8988T (cell line): ENCODE measurements at regions not wholly inside any gene's neighbourhood (a gene's known extent, or its start where the extent isn't known, plus 50 kb on each side); places are given as distances from the start of the nearest gene placed in this dataset.
"Not testable (repeated sequence)": the region's sequence is repeated elsewhere in the genome, so short reads cannot be mapped to it uniquely, and the experiment has no call there.

Experiments
- DNase-seq: peaks from one replicate; pipeline ENCODE4 v3.0.0; 2011

DNA sequence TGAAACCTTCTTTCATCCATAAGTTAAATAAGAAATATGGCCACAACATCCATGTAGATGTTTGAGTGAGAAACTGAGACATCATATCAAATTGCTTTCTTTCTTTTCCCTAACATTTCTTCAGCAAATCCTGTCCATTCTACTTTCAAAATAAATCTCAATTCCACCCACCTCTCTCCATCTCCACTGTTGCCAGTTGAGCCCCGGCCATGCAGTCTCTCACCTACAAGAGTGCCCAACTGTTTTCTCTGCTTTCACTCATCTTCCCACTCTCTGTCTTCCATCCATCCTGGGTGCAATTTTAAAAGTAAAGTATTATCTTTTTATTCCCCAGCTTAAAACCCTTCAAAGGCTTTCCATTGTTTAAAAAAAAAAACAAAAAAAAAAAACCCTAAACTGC is 260.4 kb downstream of the DEPDC1B start:
- no peak for DNase-seq

DNA sequence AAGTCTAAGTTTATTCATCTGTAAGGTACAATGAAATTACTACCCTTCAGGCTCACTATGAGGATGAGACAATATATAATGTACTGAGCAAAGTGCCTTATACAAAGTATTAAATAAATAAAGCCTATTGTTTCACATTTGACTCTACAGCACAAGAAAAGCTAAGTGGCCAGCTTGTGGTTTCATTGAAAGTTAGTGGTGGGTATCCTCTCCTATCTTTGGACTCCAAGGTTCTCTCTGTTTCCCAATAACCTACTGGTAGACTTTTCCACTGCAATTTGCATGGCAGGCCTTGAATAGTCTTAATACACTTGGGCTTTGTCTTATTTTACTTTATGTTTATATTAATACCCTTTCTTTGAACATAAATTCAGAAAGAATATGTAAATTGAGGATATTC is 262.7 kb downstream of the DEPDC1B start:
- no peak for DNase-seq

DNA sequence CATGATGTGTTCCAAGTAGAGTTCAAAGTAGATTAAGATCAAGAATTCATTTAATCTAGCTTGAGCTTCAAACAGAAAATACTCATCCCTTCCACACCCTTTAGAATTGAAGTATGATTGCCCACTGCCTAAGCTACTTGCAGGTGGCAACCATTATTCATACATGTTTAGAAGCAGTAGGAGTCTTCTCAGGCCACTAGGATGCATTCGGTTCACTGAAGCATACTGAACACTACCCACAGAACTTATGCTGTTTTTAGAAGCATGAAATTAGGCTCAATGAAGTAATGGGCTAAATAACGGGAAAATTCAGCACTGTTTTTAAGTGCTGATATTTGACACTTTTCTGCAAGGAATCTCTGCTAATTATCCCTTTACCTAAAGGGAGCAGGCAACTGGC is 263.4 kb downstream of the DEPDC1B start:
- no peak for DNase-seq

DNA sequence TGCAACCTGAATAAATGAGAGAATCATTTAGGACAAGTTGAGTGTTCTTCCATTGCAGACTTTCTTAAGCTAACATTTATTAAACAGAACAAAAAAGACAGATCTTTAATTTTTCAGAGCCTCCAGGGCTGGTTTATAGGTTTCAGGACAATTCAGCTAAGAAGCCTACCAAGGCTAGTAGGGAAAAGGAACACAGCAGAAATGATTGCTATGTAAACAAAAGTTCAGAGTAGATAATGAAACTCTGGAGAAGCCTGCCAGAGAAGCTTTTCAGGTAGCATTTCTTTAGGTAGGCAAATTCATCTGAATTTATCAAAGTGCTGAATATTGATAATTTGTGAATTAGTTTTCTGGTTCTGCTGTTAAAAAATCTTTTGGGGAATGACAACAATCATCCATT is 264.2 kb downstream of the DEPDC1B start:
- DNase-seq = no peak

DNA sequence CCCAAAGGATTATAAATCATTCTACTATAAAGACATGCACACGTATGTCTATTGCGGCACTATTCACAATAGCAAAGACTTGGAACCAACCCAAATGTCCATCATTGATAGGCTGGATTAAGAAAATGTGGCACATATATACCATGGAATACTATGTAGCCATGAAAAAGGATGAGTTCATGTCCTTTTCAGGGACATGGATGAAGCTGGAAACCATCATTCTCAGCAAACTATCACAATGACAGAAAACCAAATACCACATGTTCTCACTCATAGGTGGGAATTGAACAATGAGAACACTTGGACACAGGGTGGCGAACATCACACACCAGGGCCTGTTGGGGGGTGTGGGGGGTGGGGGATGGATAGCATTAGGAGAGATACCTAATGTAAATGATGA is 273.8 kb downstream of the DEPDC1B start:
- DNase-seq = not testable (repeated sequence)

DNA sequence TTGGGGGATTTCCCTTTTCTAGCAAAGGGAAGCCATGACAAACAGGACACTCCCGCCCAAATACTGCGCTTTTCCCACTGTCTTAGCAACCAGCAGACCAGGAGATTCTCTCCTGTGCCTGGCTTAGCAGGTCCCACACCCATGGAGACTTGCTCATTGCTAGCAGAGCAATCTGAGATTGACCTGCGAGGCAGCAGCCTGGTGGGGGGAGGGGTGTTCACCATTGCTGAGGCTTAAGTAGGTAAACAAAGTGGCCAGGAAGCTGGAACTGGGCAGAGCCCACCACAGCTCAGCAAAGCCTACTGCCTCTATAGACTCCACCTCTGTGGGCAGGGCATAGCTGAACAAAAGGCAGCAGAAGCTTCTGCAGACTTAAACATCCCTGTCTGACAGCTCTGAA is 279.2 kb downstream of the DEPDC1B start:
- DNase-seq = not testable (repeated sequence)

DNA sequence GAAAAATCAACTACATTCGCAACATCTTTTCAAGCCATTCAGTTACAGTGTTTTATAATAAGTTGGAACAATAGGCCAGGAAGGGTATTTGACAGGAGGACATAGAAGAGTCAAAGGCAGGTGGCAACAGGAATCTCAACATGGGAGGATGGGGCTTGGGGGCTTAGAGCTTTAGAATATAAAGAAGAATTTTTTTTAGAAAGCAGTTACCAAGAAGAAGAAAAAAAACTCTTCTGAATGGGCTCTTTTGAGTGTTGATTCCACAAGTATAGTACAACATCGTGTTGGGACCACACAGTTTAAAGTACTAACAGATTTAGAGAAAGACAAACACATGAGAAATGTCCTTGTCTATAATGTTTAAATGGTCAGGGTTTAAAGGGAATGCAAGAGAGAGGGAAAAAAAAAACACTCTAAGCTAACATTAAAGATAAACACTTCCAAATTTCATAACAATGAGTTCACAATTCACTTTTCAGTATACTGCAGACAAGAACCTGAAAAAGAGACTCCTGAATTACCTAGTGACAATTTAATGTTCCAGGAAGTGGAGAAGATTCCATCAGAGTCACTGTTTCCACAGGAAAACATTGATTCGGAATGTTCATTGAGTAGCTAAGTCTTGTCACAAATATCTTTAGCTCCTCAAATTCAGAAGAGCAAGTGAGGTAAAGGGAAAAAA is 282.3 kb downstream of the DEPDC1B start:
- DNase-seq = no peak

DNA sequence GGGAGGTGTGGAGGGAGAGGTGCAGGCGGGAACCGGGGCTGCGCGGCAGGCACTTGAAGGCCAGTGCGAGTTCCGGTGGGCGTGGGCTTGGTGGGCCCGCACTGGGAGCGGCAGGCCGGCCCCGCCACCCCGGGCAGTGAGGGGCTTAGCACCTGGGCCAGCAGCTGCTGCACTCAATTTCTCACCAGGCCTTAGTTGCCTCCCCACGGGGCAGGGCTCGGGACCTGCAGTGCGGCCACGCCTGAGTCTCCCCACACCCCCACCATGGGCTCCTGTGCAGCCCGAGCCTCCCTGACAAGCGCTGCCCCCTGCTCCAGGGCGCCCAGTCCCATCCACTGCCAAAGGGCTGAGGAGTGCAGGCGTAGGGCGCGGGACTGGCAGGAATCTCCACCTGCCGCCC is 284.5 kb downstream of the DEPDC1B start:
- no peak for DNase-seq

DNA sequence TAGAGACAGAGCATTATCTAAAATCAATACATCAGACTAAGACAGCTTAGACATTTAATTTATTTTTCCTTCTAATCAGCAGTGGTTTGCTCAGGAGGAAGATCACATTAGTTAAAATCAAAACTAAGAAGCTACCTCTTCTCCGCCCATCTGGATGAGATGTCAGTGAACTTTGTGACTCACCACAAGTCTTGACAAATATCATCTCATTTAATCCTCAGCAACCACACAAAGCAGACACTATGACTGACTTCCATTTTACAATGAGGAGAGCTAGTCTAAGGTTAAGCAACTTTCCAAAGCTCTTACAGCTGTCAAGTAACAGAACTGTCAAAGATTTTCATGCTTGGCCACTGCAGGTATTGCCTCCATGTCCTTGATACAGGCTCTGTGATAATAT is 289.5 kb downstream of the DEPDC1B start:
- DNase-seq = no peak

DNA sequence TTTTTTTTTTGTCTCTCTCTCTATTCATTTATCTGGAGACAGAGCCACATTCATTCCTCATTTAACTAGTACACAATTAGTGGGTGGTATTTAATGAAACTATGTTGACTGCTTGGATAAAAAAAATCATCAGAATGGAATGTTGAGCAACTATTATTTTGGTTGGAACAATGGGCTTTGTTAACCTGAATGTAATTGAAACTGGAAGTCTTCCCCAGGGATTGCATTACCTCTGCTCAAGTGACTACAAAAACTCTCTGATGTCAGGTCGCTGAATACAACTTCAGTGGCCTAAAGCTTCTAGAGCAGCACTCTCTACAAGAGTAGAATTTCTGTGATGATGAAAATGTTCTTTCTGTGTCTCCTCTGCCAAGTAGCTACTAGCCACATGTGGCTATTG is 295.8 kb downstream of the DEPDC1B start:
- DNase-seq = no peak

DNA sequence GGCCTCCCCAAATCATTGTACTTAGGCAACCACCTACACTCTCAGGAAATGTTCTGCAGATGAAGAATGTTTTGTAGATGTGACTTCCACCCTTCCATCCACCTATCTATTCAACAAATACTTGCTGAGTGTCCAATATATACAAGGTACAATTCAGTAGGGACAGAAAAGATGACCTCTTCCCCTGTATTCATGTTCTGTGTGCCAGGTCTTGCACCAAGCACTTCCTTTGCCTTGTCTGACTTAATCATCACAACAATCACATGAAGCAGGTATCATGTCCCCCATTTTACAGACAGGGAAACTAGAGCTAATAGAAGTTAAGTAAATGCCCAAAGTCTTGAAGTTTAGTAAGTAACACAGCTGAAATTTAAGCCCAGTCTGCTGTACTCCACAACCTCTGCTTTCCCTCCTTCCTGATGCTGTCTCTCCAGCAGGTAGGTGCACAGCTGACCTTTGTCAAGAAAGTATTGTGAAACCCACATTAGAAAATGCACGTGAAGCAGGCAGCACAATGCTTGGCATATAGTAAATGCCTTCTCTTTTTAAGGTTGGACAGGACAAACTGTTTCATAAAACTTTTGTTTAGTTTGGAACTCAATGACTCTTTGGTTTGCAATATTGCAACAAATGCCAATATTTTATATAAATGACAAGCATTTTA is 296.5 kb downstream of the DEPDC1B start:
- DNase-seq = no peak

DNA sequence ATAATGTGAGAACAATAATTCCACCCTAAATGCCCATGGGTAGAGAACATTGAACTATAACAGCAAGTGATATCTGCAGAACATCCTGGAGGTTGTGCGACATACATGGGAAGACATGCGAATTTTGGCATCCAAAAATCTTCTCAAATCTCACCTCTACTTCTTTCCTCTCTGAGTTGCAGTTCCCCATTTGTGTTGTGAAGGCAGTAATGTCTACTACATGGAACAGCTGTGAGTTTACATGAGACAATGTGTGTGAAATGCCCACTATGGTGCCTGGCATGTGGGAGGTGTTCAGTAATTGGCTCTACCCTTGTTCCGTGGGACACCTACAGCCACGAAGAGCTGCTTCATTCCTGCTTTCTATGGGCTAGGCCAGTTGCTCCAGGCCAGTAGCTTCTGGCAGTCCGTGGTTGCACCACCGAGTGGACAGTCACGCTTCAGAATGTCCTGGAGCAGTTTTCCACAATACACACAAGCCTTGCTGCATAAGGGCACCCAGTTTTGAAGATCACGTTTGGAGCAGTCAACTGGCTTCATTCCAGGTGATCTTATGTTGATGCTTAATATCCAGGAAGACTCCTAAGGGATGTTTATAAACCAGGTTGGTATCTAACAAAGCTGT is 297.7 kb downstream of the DEPDC1B start:
- DNase-seq = no peak

DNA sequence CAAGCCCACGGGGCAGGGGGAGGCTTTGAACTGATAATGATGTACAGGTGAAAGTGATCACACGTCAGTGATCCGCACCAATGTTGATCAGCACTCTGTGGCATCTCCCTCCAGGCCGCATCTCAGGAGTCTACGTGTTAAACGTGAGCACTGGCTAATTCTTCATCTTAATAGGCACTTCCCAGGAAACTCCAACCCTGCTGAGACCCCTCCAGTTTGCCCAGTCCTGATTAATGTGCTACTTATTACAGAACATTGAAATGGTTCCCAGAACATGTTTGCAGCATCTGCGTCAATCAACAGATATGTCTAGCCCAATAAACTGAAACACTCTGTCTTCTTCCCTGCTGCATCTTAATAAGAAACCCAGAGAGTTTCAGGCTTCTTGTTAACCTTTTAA is 298.4 kb downstream of the DEPDC1B start:
- no peak for DNase-seq

DNA sequence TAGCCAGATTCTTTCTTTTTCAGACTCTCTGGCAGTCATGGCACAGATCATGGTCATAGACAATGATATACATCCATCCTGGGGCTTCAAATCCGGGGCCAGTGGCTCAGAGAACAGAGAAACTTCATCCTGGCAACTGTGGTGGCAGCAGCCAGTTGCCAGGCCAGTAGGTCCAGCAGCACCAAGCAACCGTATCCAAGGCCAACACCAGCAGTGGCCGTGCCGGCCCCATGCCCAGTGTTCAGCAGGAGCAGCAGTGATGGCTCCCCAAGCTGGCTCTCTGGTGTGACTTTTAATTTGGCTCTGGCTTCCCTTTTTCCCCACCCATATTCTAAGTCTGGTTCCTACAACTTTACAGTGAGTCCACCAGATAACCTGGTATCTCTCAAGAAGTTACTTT is 300.5 kb downstream of the DEPDC1B start:
- no peak for DNase-seq

DNA sequence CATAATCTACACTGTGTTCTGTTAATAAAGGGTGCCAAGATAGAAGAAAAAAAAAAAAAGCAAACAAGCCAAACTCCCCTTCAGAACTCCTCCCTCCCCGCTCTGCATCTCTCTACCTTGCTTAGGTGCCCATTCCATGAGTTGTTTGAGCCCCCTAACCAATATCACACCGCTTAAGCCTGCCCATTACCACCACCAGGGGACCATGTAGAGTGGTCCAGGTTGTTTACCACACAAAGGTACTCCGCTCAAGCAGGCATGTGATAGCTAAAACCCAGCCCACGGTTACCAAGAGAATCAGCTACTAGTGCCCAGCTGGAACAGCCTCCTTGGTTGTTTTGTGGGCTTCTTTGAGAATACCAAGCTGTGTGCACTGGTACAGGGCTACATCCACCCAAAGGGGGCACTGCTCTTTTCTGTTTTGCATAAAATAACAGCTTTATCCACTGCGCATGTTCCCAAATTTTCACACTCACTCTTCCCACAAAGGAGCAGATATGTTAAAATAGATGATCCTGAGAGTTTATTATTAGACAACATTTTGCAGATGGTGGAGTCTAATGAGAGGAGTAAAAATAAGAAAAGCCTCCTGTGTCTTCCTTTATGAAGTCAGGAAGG is 304.1 kb downstream of the DEPDC1B start:
- DNase-seq = no peak

DNA sequence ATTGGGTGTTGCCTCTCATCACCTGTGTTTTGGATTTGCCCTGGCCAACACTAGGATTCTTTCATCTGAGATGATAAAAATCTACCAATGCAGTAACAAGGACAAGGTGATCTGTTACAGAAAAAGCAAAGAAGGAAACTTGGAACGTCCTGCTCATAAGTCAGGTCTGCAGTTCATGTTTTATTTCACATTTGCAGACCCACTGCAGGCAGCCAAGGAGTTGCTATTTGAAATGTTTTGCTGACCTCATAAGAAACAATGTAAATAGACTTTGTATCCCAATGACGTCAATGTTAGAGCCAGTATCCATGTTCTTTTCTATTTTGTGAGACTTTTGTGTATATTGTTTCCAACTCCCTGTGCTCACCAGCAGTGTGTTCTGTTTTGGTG is 312.9 kb downstream of the DEPDC1B start:
- DNase-seq = no peak

DNA sequence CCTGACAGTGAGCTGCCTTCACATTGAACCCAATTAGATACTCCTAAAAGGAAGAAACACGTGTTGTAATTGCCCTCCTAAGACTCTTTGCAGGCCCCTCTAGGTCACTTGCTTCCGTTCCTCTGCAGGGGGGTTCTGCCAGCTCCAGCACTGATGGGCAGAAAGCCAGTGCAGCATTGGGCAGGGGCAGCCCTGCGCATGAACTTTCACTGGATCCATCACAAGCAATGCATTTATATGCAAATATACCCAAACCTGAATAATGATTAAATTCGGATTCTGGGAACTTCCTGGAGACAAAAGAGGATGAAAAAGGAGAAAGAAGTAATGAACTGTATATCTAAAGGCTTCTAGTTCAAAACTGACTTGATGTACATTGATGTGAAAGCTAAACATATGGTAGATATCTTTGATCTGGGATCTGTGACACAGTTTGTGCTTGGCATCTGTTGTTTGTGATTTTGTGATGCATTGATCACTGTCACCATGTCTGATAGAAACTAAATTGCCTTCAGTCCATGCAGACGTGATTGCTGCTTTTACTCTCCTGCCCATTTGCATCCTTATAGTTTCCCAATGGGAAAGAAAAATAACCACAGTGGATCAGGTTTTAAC is 313.4 kb downstream of the DEPDC1B start:
- DNase-seq = no peak

DNA sequence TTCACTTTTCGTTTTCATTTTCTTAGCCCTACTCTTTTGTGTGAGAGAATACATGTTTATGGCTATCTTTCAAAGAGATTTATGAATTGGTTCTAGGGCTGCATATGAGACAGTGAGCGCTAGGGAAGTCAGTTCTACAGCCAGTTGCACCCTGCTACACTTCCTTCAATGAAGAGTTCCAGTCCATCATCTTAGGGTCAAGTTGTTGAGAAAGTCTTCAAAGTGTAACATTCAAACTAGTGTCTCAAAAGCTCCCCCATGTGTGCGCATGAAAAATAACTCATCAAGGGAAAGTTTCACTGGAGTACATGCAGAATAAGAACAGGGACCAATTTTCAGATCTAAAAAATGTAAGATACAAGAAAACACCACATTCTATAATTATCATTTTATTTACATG is 317.2 kb downstream of the DEPDC1B start:
- peak; percentile 13 for DNase-seq

DNA sequence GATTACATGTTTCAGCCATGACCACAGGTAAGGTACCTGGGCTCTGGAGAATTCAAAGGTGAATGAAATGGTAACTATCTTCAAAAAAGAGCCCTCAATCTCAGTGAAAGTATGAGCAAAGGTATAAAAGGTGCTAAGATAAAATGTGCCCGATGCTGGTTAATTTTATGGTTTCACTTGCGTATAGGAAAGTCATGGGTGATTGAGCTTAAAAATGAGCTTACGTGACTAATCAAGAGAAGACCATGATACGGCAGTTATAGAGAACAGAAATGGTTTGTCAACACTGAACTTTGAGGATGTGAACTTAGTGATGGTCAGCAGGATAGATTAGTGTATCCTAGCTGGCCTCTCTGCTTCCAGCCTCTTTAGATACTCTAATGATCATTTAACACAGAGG is 320.1 kb downstream of the DEPDC1B start:
- DNase-seq = no peak

DNA sequence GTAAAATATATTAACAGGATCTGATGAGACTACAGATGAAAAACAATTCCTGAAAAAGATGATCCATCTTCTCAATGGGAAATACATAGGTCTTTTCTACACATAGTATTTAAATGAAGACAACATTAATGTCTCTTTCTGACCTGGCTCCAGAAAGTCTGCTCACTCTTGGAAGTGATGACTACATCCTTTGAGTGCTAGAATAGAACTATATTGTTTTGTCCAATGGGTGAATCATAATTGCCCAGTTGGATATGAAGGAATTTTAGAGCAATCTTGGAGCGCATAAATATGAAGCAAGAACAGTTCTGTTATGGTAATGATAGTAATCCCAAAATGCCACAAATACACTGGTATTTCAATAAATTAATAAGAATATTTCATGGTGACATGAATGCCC is 322.1 kb downstream of the DEPDC1B start:
- no peak for DNase-seq

DNA sequence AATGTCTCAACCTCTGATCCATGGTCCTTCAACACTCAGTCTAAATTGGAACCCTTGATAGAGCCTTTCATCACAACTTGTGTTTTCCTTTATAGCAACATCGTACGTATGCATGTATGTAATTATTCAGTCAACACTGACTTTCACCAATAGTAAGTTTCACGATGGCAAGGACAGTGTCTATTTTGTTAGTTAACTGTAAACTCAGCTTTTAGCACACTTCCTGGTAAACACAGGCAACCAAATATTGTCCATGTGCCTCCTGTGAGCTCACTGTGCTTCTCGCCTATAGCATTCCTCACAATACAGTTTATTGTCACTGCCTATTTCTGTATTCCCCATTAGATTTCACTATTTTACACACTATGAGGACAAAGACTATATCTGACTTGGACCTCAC is 323.1 kb downstream of the DEPDC1B start:
- DNase-seq = no peak

DNA sequence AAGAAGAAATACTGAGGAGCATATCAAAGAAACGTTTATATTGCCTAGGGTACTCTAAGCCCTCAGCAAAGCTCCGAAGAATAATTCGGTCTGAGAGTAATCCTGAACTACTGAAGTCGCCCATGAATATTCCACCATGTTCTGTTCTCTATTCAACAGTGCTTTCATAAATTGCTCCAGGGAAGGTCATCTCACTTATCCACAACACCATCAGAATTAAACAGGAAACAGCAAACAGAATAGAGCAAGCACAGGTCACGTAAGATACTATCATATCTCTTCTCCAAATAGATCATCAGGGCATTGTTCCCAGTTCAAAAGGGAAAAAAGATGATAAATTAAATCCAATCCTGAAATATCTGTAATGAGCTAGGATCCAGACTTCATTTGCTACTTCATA is 325.6 kb downstream of the DEPDC1B start:
- DNase-seq = no peak

DNA sequence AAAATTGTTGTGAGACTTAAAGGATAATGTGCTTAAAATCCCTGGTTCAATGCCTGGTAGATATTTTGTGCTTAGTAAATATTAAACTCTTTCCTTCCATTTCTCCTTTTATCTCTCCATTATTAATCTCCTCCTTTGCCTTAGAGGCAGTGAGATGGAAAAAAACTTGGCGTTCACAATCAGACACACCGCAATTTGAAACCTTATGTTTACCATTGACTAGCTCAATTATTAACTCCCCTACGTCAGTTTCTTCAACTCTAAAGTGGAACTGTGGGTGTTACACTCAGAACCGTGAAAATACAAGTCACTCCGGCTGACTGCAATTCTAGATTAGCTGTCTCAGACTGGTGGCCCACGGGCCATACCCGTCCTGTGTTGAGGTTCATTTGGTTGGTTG is 327.2 kb downstream of the DEPDC1B start:
- DNase-seq = no peak

DNA sequence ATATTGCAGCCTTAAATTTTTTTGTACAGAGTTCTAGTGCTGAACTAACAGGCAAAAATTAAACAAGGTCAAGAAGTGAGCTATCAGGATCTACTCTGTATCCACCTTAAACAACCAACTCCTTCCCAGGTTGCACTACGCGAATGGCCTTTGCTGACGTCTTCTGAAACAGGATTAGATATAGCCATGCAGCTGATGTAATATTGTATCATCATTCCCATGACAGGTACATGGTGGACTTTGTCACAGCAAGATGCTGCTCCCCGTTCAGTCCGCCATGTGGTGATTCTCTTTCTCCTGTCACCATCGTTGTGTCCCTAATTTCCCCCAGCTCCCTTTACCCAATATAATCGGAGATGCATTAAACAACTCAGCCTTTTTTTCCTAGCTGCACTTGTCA is 328.9 kb downstream of the DEPDC1B start:
- DNase-seq = no peak
